ENCODE measurements at regions not wholly inside any gene's neighbourhood (a gene's known extent, or its start where the extent isn't known, plus 50 kb on each side); places are given as distances from the start of the nearest gene placed in this dataset.

DNA sequence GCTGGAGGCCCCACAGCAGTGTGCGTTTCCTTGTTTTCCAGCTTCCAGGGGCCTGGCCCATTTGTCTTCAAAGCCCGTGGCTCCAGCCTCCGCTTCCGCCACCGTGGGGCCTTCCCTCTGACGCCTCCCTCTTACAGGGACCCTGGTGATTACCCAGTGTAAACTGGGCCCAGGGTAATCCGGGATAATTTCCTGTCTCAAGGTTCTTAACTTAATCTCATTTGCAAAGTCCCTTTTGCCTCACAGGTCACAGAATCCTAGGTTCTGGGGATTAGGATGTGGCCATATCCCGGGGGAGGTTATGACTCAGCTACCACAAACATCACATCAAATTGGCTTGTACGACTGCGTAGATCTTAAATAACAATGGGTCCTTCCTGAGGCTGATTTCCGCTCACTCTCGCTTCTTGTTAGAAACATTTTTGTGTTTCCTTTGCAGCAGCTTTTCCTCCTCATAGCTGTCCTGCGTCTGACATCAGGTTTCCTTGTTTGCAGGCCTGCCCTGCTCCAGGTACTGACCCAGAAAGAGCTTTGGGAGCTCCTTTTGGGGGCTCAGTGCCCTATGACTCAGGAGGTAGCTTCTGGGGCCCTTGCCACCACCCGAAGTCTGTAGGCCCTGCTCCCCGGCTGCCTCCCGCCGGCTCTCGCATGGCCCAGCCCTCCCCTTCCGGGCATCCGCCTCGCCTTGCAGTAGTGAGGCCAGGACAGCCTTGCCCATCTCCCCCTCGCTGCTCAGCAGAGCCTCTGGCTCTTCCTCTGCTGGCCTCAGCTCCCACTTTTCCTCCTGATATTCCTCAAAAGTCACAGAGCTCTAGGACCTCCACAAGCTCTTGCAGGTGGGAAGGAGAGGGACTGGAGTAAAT lies 100.5 kb downstream of the ERMARD start:
- TF ChIP-seq, protein P1, sequence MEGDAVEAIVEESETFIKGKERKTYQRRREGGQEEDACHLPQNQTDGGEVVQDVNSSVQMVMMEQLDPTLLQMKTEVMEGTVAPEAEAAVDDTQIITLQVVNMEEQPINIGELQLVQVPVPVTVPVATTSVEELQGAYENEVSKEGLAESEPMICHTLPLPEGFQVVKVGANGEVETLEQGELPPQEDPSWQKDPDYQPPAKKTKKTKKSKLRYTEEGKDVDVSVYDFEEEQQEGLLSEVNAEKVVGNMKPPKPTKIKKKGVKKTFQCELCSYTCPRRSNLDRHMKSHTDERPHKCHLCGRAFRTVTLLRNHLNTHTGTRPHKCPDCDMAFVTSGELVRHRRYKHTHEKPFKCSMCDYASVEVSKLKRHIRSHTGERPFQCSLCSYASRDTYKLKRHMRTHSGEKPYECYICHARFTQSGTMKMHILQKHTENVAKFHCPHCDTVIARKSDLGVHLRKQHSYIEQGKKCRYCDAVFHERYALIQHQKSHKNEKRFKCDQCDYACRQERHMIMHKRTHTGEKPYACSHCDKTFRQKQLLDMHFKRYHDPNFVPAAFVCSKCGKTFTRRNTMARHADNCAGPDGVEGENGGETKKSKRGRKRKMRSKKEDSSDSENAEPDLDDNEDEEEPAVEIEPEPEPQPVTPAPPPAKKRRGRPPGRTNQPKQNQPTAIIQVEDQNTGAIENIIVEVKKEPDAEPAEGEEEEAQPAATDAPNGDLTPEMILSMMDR (IDR thresholded peaks at IDR 0.05; ENCODE audit: insufficient read depth, low read length, poor library complexity, severe bottlenecking), result no peak
- TF ChIP-seq EZH2phosphoT487 (conservative IDR thresholded peaks at IDR 0.05; ENCODE audit: low read length), result no peak

Data from SU-DHL-6 (cell line).